Astrocyte (in vitro differentiated cells and primary cell): ENCODE measurements at regions not wholly inside any gene's neighbourhood (a gene's known extent, or its start where the extent isn't known, plus 50 kb on each side); places are given as distances from the start of the nearest gene placed in this dataset.

Experiments used
- CTCF ChIP-seq: IDR thresholded peaks from 2 replicates; pipeline ENCODE4 v1.5.1; 2011; ENCODE audit warnings: low read depth, mild to moderate bottlenecking, inconsistent platforms, low read length, moderate library complexity; ENCODE audit not compliant: insufficient read depth
- EZH2 ChIP-seq: IDR thresholded peaks from 2 replicates; pipeline ENCODE4 v1.6.1; 2012; ENCODE audit warnings: mild to moderate bottlenecking, low read length, inconsistent platforms; ENCODE audit not compliant: insufficient read depth

GRCh38 chr12:126912111-126912510 lies 1354.9 kb upstream of the TMEM132C start:
- TF ChIP-seq CTCF (no peak), EZH2 (no peak)
